K562 (cell line): ENCODE measurements at regions not wholly inside any gene's neighbourhood (a gene's known extent, or its start where the extent isn't known, plus 50 kb on each side); places are given as distances from the start of the nearest gene placed in this dataset.

Experiments
- ATAC-seq: fragments of 200-7000 bp; cut with Tn5 transposase; 3 replicates; pipeline ENCODE4 v1.9.1; 2020; ENCODE audit warnings: moderate library complexity
- BruUV-seq: library from RNA; stranded (reverse); fragments of 400-500 nt; replicated peaks from 2 replicates; lab custom pipeline; 2021; lab: Mats Ljungman, UMichigan
- CTCF ChIA-PET: fragments of 300-600 bp; formaldehyde crosslinking; extraction: SDS; loops from one replicate; lab custom pipeline; 2021; ENCODE audit warnings: low intra/inter-chr PET ratio; lab: Yijun Ruan, JAX
- POLR2A ChIA-PET: fragments of 300-600, 350-650 bp; sonication (Branson Sonifier 250); formaldehyde crosslinking; extraction: SDS; loops from one replicate; lab custom pipeline; 2021; ENCODE audit warnings: antibody characterized with exemption, inconsistent platforms; lab: Yijun Ruan, JAX
- DNase-seq, 4 experiments: peaks; one replicate each; pipeline versions ENCODE4 v3.0.0 to v3.0.0-alpha.2; 2011 to 2018; ENCODE audit warnings: low spot score in 3 of 4, mixed read lengths in 3 of 4; ENCODE audit errors: extremely low read depth in 1 of 4
- FAIRE-seq: peaks from 2 replicates; lab custom pipeline; 2011; peaks lifted over from hg19 to GRCh38; lab: Jason Lieb, UNC
- H2AFZ ChIP-seq: 2 replicates; pipeline ENCODE4 v1.6.0; 2011; ENCODE audit warnings: low read depth, low read length, control low read depth, inconsistent platforms
- H3K27ac ChIP-seq: fragments of 200-600 bp; 3 replicates; pipeline ENCODE4 v1.8.0; 2011; ENCODE audit warnings: low read depth, mild to moderate bottlenecking, control low read depth, inconsistent platforms, low read length, moderate library complexity, mixed read lengths; ENCODE audit errors: extremely low read depth
- H3K27me3 ChIP-seq, 2 experiments: fragments of 300-600 bp in 1 of 2; 2 replicates in 1 of 2; 3 replicates in 1 of 2; pipeline versions ENCODE4 v1.6.0 to v1.8.0; 2011; ENCODE audit warnings: inconsistent platforms in 2 of 2, low read length in 2 of 2, mild to moderate bottlenecking in 1 of 2, mixed read lengths in 1 of 2, moderate library complexity in 1 of 2; ENCODE audit not compliant: control insufficient read depth in 2 of 2, insufficient read depth in 2 of 2
- H3K36me3 ChIP-seq: fragments of 300-600 bp; 3 replicates; pipeline ENCODE4 v1.8.0; 2011; ENCODE audit warnings: mild to moderate bottlenecking, low read length, inconsistent platforms; ENCODE audit not compliant: control insufficient read depth, insufficient read depth
- H3K4me1 ChIP-seq, 2 experiments: fragments of 200-600 bp in 1 of 2; replicated peaks in 1 of 2; 2 replicates in 1 of 2; 3 replicates in 1 of 2; pipeline versions ENCODE4 v1.5.1 to v1.8.0; 2011; ENCODE audit warnings: inconsistent platforms in 2 of 2, low read length in 2 of 2, mild to moderate bottlenecking in 1 of 2, mixed read lengths in 1 of 2, moderate library complexity in 1 of 2; ENCODE audit not compliant: control insufficient read depth in 2 of 2, insufficient read depth in 2 of 2
- H3K4me2 ChIP-seq: 2 replicates; pipeline ENCODE4 v1.6.1; 2011; ENCODE audit warnings: low read length, control low read depth, inconsistent platforms, mixed read lengths; ENCODE audit not compliant: insufficient read depth
- H3K4me3 ChIP-seq: fragments of 200-600 bp; sonication (generic), shearing (Covaris generic); 2 replicates; pipeline ENCODE4 v1.5.1; 2016; ENCODE audit warnings: control low read depth, inconsistent platforms
- H3K79me2 ChIP-seq: fragments of 200-600 bp; 3 replicates; pipeline ENCODE4 v1.8.0; 2011; ENCODE audit warnings: low read length, inconsistent platforms; ENCODE audit not compliant: control insufficient read depth, insufficient read depth
- H3K9ac ChIP-seq, 2 experiments: 2 replicates each; pipeline versions ENCODE4 v1.6.0 to v1.6.1; 2011; ENCODE audit warnings: low read depth in 2 of 2, low read length in 2 of 2, control low read depth in 1 of 2, inconsistent platforms in 1 of 2, mild to moderate bottlenecking in 1 of 2, mixed read lengths in 1 of 2; ENCODE audit not compliant: insufficient read depth in 1 of 2
- H3K9me1 ChIP-seq: one replicate; pipeline ENCODE4 v1.6.0; 2011; ENCODE audit warnings: inconsistent platforms, mild to moderate bottlenecking, low read length, moderate library complexity; ENCODE audit not compliant: control insufficient read depth, insufficient read depth
- H3K9me3 ChIP-seq: replicated peaks from 2 replicates; pipeline ENCODE4 v1.5.1; 2011; ENCODE audit warnings: low read depth, low read length, inconsistent platforms; ENCODE audit not compliant: control insufficient read depth, insufficient read depth
- H4K20me1 ChIP-seq: replicated peaks from 2 replicates; pipeline ENCODE4 v1.6.1; 2011; ENCODE audit warnings: low read length, inconsistent platforms, mixed read lengths; ENCODE audit not compliant: control insufficient read depth, insufficient read depth
- C11orf30 ChIP-seq: fragments of 450-650 bp; IDR thresholded peaks from 2 replicates; pipeline ENCODE4 v1.6.1; 2016; ENCODE audit warnings: low read depth, mild to moderate bottlenecking
- DIDO1 ChIP-seq: fragments of 450-650 bp; IDR thresholded peaks from 2 replicates; pipeline ENCODE4 v1.6.1; 2016; ENCODE audit warnings: low read depth, missing biosample characterization, missing genetic modification characterization
- FOXA3 ChIP-seq, 2 experiments: fragments of 450-650 bp in 1 of 2; sonication (generic) in 1 of 2; formaldehyde crosslinking; IDR thresholded peaks in 1 of 2; conservative IDR thresholded peaks in 1 of 2; 2 replicates each; pipeline versions ENCODE4 v1.4.0 to v1.8.0; 2020 to 2022; ENCODE audit warnings: mild to moderate bottlenecking in 2 of 2, missing genetic modification reagents in 1 of 2
- FOXJ2 ChIP-seq: fragments of 200-800 bp; sonication (Bioruptor generic); IDR thresholded peaks from 2 replicates; pipeline ENCODE4 v1.6.1; 2016; ENCODE audit warnings: missing genetic modification characterization, missing compliant biosample characterization
- FOXK2 ChIP-seq, 2 experiments: fragments of 450-650 bp; IDR thresholded peaks in 1 of 2; conservative IDR thresholded peaks in 1 of 2; 2 replicates each; pipeline ENCODE4 v1.6.1; 2016; ENCODE audit warnings: low read depth in 2 of 2, mild to moderate bottlenecking in 1 of 2
- HMG20A ChIP-seq: fragments of 450-650 bp; formaldehyde crosslinking; conservative IDR thresholded peaks from 2 replicates; pipeline ENCODE4 v1.4.0; 2020; ENCODE audit warnings: mild to moderate bottlenecking, mixed read lengths
- KAT8 ChIP-seq: fragments of 450-650 bp; IDR thresholded peaks from 2 replicates; pipeline ENCODE4 v1.6.1; 2016; ENCODE audit warnings: low read depth, mild to moderate bottlenecking
- LARP7 ChIP-seq: fragments of 450-650 bp; IDR thresholded peaks from 2 replicates; pipeline ENCODE4 v1.6.1; 2016
- MAFG ChIP-seq: fragments of 450-650 bp; conservative IDR thresholded peaks from 2 replicates; pipeline ENCODE4 v1.6.1; 2016; ENCODE audit warnings: missing genetic modification characterization, missing compliant biosample characterization
- SIRT6 ChIP-seq: IDR thresholded peaks from one replicate; pipeline ENCODE4 v1.6.1; 2012; ENCODE audit warnings: low read depth, mild to moderate bottlenecking, control low read depth, inconsistent platforms, low read length, moderate library complexity
- XRCC3 ChIP-seq: fragments of 450-650 bp; IDR thresholded peaks from 2 replicates; pipeline ENCODE4 v1.6.1; 2017; ENCODE audit warnings: mild to moderate bottlenecking, moderate library complexity
- ZNF23 ChIP-seq: fragments of 250-450 bp; sonication (Bioruptor Pico); IDR thresholded peaks from 2 replicates; pipeline ENCODE4 v1.4.0; 2020; ENCODE audit warnings: mild to moderate bottlenecking
- ZNF445 ChIP-seq: fragments of 250-450 bp; sonication (Bioruptor Pico); IDR thresholded peaks from 2 replicates; pipeline ENCODE4 v1.4.0; 2020; ENCODE audit warnings: low read depth, mild to moderate bottlenecking, moderate library complexity
- ZNF511 ChIP-seq: sonication (generic); formaldehyde crosslinking; IDR thresholded peaks from 2 replicates; pipeline ENCODE4 v1.8.0; 2022; ENCODE audit warnings: mild to moderate bottlenecking, missing genetic modification reagents
- ZNF586 ChIP-seq: fragments of 450-650 bp; formaldehyde crosslinking; conservative IDR thresholded peaks from 2 replicates; pipeline ENCODE4 v1.4.0; 2020; ENCODE audit warnings: mild to moderate bottlenecking, moderate library complexity
- WGBS: fragments of 100-300 bp; shearing (Covaris generic); methylation state at CpG from one replicate; pipeline ENCODE4 v1.1.6; 2016; ENCODE audit warnings: low coverage, mixed read lengths; ENCODE audit not compliant: insufficient coverage; ENCODE audit errors: missing lambda C conversion rate; 5-methylcytosine and 5-hydroxymethylcytosine counted together
- in situ Hi-C: fragments of 300-500 bp; cut with MboI; formaldehyde crosslinking; loops from 4 replicates; pipeline ENCODE4 v1.15.0; 2018; ENCODE audit warnings: inconsistent platforms, mixed read lengths
- intact Hi-C: fragments of 100-400 bp; cut with micrococcal nuclease; formaldehyde crosslinking; loops from 2 replicates; pipeline ENCODE4 v1.14.2; 2022
- TF ChIP-seq, protein P1 (sequence below): fragments of 250-450 bp; sonication (Bioruptor Pico); IDR thresholded peaks from 2 replicates; pipeline ENCODE4 v1.5.0; 2021
- TF ChIP-seq, protein P2 (sequence below): fragments of 250-450 bp; sonication (Bioruptor Pico); IDR thresholded peaks from 2 replicates; pipeline ENCODE4 v1.8.0; 2022; ENCODE audit warnings: moderate library complexity, mild to moderate bottlenecking, inconsistent platforms

GRCh38 chrX:115941388-115941787 lies 229.2 kb upstream of the AGTR2 start:
- H3K4me2 ChIP-seq = no peak overlapping the region
- CTCF ChIA-PET = no interaction called here
- in situ Hi-C loops (no loop called here), intact Hi-C loops (no loop called here)
- H3K79me2 ChIP-seq = no peaks in the 10 kb centered on the region
- no peak for FAIRE-seq
- H4K20me1 ChIP-seq = no peaks in the 10 kb centered on the region
- TF ChIP-seq FOXA3 (CRISPR knock-in tag; conservative IDR thresholded peaks at IDR 0.05 in 1 of 2, IDR thresholded peaks at IDR 0.05 in 1 of 2) (no peak), HMG20A (CRISPR knock-in tag) (no peak), LARP7 (no peak), ZNF23 (CRISPR knock-in tag) (no peak), KAT8 (no peak), ZNF511 (CRISPR knock-in tag) (no peak), MAFG (tag) (no peak), XRCC3 (no peak), SIRT6 (no peak), DIDO1 (tag) (no peak), ZNF445 (CRISPR knock-in tag) (no peak), FOXJ2 (tag) (no peak), ZNF586 (CRISPR knock-in tag) (no peak), C11orf30 (no peak), FOXK2 (conservative IDR thresholded peaks at IDR 0.05 in 1 of 2, IDR thresholded peaks at IDR 0.05 in 1 of 2; ENCODE audit: low read depth in 2 of 2) (no peak)
- TF ChIP-seq, protein P1, sequence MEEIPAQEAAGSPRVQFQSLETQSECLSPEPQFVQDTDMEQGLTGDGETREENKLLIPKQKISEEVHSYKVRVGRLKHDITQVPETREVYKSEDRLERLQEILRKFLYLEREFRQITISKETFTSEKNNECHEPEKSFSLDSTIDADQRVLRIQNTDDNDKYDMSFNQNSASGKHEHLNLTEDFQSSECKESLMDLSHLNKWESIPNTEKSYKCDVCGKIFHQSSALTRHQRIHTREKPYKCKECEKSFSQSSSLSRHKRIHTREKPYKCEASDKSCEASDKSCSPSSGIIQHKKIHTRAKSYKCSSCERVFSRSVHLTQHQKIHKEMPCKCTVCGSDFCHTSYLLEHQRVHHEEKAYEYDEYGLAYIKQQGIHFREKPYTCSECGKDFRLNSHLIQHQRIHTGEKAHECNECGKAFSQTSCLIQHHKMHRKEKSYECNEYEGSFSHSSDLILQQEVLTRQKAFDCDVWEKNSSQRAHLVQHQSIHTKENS (CRISPR knock-in tag) = no peak
- TF ChIP-seq, protein P2, sequence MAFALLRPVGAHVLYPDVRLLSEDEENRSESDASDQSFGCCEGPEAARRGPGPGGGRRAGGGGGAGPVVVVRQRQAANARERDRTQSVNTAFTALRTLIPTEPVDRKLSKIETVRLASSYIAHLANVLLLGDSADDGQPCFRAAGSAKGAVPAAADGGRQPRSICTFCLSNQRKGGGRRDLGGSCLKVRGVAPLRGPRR (CRISPR knock-in tag) = no peak
- TF ChIP-seq, all 486 proteins: peak for 0
- no peaks in the 10 kb centered on the region for H3K36me3 ChIP-seq
- no peaks in the 10 kb centered on the region for H3K27me3 ChIP-seq
- no peak overlapping the region for H3K27ac ChIP-seq
- DNase-seq (no peak), ATAC-seq (no peak)
- 8% methylated on average over 3 of the region's 3 CpGs for WGBS
- no peaks in the 10 kb centered on the region for H3K9me3 ChIP-seq
- H3K9me1 ChIP-seq = no peaks in the 10 kb centered on the region
- BruUV-seq = no TSS peak
- no peak overlapping the region for H2AFZ ChIP-seq
- no peak overlapping the region for H3K9ac ChIP-seq
- H3K4me3 ChIP-seq = no peak overlapping the region
- H3K4me1 ChIP-seq = no peaks in the 10 kb centered on the region
- POLR2A ChIA-PET = interaction anchor here (0.6 kb wide), 1 partner anchor 13 kb away, joined by 3 read pairs; no protein-coding TSS in a partner anchor
